Suprapubic skin (tissue), 4 donors: ENCODE measurements at regions not wholly inside any gene's neighbourhood (a gene's known extent, or its start where the extent isn't known, plus 50 kb on each side); places are given as distances from the start of the nearest gene placed in this dataset.

Experiments
- EP300 ChIP-seq: sonication (generic); formaldehyde crosslinking; IDR thresholded peaks from one replicate; pipeline ENCODE4 v1.6.1; 2017; ENCODE audit warnings: antibody characterized with exemption
- POLR2AphosphoS5 ChIP-seq, 3 donors: sonication (generic); formaldehyde crosslinking; IDR thresholded peaks; one replicate each; pipeline ENCODE4 v1.6.1; 2017; ENCODE audit warnings: antibody characterized with exemption in 3 of 3

GRCh38 chr6:76441875-76442274 lies 369.4 kb upstream of the IMPG1 start:
- TF ChIP-seq EP300 (no peak), POLR2AphosphoS5 (IDR thresholded peaks at IDR 0.05) (no peak)
